ENCODE measurements at regions not wholly inside any gene's neighbourhood (a gene's known extent, or its start where the extent isn't known, plus 50 kb on each side); places are given as distances from the start of the nearest gene placed in this dataset.
"Not testable (repeated sequence)": the region's sequence is repeated elsewhere in the genome, so short reads cannot be mapped to it uniquely, and the experiment has no call there.

DNA sequence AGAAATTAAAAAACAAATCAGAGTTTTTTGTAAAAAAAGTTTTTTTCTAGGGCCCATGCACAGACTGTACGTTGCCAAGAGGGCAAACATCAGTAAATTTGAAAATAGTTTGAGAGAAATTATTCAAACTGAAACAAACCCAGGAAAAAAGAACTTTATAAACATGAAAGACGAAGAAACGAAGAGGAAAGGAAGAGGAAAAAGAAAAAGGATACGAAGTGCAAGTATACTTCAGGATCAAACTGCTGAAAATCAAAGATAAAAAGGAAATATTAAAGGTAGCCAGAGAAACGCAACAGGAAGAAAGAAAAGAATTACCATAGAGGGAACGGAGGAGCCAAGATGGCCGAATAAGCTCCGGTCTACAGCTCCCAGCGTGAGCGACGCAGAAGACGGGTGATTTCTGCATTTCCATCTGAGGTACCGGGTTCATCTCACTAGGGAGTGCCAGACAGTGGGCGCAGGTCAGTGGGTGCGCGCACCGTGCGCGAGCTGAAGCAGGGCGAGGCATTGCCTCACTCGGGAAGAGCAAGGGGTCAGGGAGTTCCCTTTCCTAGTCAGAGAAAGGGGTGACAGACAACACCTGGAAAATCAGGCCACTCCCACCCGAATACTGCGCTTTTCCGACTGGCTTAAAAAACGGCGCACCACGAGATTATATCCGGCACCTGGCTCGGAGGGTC is 94.4 kb upstream of the GAS1 start:
- not testable (repeated sequence) for DNase-seq (ENCODE audit: low spot score)

DNA sequence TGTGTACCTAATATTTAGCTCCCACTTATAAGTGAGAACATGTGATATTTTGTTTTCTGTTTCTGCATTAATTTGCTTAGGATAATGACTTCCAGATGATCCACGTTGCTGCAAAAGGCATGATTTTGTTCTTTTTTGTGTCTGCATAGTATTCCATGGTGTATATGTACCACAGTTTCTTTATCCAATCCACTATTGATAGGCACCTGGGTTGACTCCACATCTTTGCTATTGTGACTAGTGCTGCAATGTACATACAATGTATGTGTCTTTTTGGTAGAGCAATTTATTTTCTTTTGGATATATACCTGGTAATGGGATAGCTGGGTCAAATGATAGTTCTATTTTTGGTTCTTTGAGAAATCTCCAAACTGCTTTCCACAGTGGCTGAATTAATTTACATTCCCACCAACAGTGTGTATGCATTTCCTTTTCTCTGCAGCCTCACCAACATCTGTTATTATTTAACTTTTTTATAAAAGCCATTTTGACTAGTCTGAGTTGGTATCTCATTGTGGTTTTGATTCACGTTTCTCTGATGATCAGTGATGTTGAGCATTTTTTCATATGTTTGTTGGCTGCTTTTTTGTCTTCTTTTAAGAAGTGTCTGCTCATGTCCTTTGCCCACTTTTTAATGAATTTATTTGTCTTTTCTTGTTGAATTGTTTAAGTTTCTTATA is 102.8 kb upstream of the GAS1 start:
- DNase-seq (ENCODE audit: low spot score) = not testable (repeated sequence)

DNA sequence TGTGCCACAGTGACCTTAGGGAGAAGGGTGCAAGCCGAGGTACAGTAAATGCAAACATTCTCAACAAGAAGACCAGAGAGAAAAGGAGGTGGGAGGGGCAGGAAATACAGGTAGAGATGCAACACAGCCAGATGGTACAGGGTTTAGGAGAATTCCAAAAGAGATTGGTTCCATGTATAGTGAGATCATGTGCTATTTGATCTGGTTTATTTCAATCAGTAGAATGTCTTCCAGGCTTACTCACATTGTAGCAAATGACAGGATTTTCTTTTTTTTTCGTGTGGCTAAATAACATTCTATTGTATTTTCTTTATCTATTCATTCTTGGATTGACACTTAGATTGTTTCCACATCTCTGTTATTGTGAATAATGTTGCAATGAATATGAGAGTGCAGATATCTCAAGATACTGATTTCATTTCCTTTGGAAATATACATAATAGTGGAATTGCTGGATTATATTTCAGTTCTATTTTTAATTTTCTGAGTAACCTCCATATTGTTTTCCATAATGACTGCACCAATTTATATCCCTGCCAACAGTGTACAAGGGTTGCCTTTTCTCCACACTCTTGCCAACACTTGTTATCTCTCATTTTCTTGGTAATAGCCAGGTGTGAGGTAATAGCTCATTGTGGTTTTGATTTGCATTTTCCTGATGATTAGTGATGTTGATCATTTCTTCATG is 107.8 kb upstream of the GAS1 start:
- no peak for DNase-seq (ENCODE audit: low spot score)

DNA sequence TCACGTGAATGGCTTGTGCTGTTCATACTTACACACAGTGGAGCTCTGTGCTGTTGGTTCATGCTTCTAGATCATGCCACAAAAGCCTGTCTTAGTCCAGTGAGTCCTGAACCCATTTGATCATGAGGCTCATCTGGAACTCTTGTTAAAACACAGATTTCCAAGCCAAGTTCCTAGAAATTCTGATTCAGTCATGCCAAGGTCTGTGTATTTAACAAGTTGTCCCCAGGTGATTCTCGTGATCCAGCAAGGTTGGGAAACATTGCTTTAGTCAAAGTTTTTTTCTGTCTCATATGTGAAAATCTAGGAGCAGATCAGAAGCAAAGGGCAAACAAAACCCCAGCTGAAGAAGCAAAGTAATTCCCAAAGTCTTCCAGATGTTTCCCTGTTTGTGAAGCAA is 112.5 kb upstream of the GAS1 start:
- DNase-seq (ENCODE audit: low spot score) = no peak

DNA sequence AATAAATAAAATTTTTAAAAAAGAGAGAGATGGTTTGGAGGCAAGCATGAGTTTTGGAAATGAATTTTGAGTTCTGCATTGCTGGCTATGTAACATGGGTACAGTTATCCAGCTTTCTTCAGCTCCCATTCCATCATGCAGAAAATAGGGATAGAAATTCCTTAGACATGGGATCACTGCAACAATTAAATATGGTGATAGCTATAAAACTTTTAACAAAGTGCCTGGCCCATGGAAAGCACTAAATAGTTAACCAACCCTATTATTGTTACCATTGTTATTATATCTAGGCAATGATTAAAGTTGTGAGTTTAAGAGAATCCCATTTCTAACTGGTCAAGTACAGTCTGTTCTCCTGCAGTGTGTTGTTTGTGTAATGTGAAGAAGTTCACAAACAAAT is 115.4 kb upstream of the GAS1 start:
- no peak for DNase-seq (ENCODE audit: low spot score)

DNA sequence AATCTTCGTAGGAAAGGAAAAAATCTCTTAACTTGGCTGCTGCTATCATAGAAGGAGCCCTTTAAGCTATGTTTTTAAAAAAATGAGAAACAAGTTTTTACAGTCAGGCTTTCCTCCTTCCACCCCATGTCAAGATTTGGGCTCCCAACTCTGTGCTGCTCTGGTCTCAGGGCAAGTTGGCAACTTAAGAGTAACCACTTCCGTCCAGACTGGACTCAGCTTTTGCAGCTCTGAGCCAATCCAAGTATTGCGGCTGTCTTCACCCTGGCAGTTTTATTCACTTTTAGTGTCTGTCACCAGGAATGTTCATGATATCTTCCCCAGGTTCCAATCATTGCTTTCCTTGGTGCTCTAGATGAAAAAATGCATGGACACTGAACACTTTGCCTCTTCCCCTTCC is 115.9 kb upstream of the GAS1 start:
- DNase-seq (ENCODE audit: low spot score) = no peak

DNA sequence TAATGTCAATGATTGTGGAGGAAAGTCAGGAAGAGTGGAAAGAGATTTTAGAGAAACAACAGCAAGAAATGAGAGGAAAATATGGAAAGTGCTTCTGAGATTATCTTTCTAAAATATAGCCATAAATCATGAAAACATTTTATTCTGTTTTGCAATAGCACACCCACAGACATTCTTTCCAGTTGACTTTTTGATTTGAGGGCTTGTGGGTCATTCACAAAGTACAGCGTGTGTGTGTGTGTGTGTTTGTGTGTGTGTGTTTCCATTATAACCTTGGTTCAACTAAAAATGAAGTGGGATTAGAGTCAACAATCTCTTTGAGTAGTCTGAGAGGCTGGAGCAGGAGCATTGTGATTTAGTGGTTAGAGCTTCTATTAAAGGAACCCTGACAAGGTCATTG is 116.6 kb upstream of the GAS1 start:
- peak; percentile 69 for DNase-seq (ENCODE audit: low spot score)

DNA sequence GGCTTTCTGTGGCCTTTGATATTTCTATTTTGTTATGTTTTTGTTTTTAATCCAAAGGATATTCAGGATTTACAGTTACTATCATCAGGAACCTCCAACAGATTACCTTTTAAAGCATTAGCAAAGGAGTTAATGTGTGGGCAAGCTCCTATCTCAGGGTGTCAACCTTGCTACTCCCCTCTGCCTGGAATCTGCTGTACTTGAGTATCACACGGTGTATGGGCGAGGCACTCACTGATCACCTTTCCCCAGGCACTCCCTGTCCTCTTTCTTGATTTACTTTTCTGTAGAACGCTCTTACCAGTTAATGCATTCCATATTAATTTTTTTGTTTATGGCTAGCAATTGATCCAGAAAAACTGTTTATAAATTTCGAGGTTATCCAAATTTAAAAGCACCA is 117.0 kb upstream of the GAS1 start:
- no peak for DNase-seq (ENCODE audit: low spot score)

DNA sequence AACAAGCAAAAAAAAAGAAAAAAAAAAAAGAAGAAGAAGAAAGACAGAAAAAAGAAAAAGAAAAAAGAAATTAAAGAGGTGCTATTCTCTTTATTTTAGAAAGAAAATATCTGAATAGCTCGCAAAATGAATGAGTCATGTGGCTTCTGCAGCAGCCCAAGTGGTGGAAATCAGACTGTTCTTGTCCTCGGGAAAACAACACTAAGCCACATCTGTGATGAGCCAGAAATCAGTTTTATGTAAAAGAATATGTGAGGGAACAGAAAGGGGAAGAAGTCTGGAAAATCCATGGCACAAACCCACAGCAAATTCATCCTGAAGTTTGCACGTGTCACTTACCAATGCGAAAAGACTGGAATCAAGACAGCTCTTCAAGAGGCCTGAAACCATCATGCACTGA is 118.7 kb upstream of the GAS1 start:
- peak; percentile 64 for DNase-seq (ENCODE audit: low spot score)

DNA sequence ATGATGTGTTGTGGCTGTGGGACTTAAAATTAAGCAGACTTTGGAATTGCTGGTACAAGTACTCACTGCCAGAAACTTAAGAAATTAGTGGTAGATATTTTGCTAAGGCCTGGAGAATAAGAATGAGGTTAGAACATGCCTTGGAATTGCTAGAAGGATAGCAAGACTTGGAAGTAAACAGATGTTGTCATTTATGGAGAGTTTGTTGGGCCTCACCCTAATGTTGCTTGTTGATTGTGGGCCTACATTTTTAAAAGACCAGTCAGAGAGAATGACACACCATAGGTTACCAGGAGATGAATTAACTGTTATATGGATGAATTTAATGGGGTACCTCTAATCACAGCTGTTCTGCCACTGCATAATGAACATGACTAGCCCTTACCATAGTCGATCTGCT is 120.1 kb upstream of the GAS1 start:
- DNase-seq (ENCODE audit: low spot score) = no peak

DNA sequence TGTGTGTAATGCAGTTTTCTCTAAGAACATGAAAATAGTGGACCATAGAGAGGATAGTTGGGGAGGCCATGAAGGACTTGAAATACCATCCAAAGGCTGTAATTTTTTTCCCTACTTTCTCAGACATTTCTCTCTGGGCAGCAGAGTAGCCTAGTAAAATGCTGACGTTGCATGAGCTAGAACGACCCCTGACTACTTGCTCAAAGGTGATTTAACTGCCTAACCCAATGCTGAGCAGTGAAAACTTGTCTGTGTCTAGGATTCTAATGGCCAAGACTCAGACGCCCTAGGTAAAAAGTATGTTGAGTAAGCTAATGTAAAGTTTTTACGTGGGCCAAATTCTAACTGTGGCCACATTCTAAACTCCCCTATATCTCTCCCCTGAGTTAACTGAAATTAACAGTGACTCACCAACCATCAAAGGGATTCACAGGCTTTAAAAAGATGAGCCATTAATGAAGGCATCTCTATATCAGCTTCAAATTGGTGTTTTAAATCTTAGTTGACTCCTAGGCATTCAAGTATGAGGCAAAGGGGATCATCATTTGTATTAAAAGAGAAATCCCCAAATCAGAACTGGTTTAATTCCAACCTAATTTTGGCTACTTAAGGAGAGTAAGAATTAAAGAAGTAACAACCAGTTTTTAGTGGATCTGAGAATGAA is 121.0 kb upstream of the GAS1 start:
- peak; percentile 61 for DNase-seq (ENCODE audit: low spot score)

DNA sequence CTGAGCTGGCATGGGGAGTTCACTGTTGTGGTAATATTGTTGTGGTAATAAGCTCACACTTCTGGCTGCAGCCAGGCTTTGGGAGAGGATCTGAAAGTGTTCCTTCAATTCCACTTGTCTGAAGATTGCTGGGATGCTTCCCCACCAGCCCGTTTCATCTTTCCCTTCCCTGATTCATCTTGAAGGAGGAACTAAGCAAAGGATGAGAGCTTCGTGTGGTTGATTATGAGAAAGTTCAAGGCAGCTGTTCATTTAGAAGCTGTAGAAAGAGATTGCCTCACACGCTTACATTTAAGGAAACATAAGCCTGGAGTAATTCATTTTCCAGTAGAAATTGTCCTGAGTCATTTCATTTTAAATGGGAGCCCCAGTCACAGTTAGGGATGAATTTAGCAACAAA is 122.4 kb upstream of the GAS1 start:
- peak; percentile 84 for DNase-seq (ENCODE audit: low spot score)

DNA sequence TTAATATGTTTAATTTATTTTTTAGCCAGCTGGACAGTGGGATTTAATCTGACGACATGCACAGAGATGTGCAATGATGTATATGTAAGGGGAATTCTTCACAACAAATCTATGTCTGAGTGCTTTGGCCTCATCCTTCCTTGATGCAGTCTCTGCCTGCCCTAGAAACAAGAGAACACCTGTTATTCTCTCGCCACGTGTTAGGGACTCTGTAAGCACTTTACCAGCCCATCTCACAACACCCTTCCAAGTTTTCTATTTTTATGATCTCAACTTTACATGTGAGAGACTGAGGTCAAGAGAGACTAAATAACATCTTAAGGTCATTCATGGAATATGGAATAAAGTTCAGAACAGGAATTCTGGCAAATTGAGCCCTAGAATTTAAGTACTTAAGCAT is 123.0 kb upstream of the GAS1 start:
- no peak for DNase-seq (ENCODE audit: low spot score)

DNA sequence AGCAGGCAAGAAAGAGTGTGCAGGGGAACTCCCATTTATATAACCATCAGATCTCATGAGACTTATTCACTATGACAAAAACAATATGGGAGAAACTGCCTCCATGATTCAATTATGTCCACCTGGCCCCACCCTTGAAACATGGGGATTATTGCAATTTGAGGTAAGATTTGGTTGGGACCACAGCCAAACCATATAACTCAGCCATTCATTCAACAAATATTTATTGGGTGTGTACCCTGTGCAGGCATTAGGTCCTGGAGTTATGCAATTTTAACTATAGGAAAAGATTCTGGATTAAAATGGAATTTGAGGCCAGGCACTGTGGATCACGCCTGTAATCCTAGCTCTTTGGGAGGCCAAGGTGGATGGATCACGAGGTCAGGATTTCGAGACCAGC is 124.2 kb upstream of the GAS1 start:
- no peak for DNase-seq (ENCODE audit: low spot score)

DNA sequence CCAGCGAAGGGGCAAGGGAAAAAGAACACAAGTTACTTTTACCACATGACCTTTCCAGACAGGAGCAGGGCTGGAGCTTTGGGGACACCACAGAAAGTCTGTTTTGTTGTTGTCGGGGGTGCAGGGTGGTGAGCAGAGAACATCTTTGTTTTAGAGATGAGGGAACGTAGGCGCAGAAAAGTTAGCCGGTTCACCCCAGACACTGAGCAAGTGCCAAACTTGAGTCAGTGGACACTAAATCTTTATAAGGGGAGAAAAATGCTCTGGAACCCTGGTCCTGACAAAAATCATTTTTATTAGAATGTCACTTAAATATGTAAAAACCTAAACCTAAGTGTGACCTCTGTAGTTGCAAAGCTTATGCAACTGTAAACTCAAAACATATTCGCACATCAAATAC is 126.4 kb upstream of the GAS1 start:
- DNase-seq (ENCODE audit: low spot score) = no peak

DNA sequence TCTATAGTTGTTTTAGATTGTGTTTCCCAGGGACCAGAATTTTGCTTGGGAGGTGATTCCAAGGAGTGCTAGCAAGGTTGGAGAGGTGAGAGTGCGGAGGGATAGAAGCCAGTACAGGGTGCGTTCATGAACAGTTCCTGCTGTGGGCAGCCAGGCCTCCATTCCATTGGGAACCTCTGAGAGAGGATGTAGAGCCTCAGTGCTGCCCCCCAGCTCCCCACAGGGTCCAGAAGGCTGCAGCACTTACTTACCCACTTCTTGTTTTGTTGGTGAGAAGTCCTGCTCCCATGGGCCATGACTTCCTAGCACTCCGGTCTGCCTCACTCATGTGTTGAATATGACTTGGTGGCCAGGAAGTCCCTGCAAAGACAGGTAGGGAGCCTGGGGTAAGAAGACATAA is 128.2 kb upstream of the GAS1 start:
- no peak for DNase-seq (ENCODE audit: low spot score)

DNA sequence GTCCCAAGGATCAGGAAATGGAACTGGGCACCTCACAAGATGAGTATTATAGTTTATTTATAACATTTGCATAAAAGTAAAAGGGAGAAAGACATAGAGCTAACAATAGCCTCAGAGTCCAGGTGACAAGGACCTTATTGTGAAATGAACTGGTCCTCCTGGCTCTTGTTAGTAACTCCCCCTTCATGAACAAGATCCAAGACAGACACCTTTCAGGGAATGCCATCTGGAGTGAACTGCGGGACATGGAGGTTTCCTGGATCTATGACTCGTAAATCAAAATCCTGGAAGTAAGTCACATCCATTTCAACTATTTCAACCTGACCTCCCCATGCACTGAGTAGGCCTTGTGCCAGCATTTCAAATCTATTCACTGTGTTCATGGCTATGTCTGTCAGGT is 129.5 kb upstream of the GAS1 start:
- DNase-seq (ENCODE audit: low spot score) = no peak

DNA sequence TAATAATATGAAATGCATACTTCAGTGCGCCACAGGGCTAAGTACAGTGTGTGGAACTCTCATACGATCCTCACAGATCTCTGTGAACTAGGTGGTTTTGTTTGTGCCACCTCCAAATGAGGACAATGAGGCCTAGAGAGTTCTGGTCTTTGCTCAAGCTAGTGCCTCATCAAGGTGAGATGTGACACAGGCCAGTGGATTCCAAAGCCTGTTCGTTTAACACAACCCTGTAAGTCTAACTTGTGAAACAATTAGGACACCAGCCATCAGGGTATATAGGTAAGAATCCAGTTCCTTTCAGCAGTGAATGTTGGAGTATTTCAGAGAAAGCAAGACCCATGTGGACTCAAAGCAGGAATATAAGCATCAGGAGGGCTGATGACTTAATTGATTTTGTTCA is 130.7 kb upstream of the GAS1 start:
- no peak for DNase-seq (ENCODE audit: low spot score)

DNA sequence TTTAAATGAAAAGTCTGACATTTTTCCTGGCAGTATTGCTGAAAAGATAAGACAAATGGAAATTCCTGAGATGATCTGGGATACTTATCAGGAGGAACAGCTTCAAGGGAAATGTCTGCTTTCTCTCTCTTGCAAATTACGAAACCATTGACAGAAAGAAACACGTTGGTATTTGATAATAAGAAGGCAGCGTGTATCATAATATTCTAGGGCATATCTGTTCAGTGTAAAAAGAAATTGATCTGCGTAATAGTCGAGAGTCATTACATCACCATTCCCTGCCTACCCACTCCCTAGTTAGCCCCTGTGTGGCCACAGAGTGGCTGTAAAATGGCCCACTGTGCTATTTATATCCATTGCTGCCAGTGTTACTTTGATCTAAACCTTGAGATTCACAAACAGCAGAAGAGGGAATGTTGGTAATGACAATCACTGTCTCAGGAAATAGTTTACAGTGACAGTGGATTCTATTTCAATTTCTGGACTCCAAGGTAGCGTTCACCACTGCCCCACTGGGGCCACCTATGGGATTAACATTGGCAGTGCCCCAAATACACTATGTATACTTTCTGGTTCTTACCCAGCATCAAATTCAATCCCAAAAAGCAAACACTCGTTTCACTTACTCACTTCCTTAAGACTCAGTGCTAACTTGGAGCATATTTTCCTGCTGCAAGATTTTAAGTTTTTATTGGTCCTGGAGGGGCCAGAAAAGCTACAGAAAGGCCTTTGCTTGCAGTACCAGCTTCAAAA is 133.4 kb upstream of the GAS1 start:
- DNase-seq (ENCODE audit: low spot score) = peak; percentile 97

DNA sequence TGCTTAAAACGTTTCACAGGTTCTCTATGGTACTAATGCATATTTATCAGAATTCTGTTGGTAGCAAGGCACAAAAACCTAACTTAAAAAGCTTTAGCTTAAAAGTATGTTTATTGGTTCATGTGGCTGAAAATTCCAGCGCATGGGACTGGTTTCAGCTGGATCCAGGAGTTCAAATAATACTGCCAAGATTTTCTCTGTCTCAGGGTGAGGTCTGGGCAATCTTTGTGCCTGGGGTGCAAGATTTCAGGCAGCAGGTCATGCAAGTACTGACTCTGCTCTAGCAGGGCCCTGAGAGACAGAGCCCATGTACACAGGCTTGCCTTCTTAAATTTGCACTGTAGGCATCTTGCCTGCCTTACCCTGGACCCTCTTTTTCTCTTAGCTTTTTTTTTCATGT is 134.2 kb upstream of the GAS1 start:
- peak; percentile 82 for DNase-seq (ENCODE audit: low spot score)

DNA sequence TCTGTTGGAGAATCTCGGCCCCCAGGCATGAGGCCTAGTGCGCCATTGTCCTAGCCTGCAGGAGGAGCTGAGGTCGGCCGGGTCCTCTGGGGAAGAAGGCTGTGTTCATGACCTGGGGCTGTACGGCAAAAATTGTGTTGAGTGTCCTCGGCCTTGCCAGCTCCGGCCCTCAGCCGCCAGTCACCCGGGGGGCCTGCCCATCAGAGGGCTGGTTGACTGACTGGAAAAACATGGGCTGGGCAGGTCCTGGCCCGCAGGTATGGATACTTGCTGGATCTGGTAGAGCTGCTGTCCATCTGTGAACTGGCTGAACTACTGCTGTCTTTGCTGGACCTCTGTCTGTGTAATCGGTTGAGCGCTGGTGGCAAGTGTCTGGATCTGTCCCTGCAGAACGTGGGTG is 136.7 kb upstream of the GAS1 start:
- DNase-seq (ENCODE audit: low spot score) = no peak

DNA sequence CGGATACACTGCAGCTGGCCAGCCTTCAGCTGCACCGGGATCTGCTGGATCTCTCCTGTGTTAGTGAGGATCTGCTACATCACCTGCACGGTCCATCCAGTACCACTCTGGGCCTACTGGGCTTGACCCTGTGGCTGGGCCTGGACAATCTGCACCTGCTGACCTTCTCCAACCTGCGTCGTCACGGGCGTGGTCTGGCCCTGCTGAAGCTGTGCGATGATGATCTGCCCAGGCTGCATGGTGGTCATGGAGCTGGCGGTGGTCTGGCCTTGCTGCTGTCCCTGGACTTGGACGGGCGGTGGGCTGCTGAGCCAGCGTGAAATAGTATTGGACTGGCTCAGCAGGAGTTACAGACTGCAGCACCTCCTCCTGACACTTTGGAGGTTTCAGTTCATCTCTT is 137.1 kb upstream of the GAS1 start:
- DNase-seq (ENCODE audit: low spot score) = no peak

Data from umbilical cord (tissue), 1 donor.